CD4-positive, CD25-positive, alpha-beta regulatory T cell (primary cell): ENCODE measurements at regions not wholly inside any gene's neighbourhood (a gene's known extent, or its start where the extent isn't known, plus 50 kb on each side); places are given as distances from the start of the nearest gene placed in this dataset.

Experiments
- ATAC-seq, 2 donors: fragments of 150-1000 bp; cut with Tn5 transposase; one replicate each; pipeline ENCODE4 v1.10.0; 2021; ENCODE audit warnings: low read depth in 2 of 2, moderate number of reproducible peaks in 2 of 2, moderate library complexity in 1 of 2
- DNase-seq, 3 donors: peaks; one replicate each; pipeline versions ENCODE4 v3.0.0 to v3.0.0-alpha.2; 2012 to 2022; ENCODE audit warnings: mixed read lengths in 1 of 3
- H3K27ac ChIP-seq: one replicate; pipeline ENCODE4 v1.7.0; 2013; ENCODE audit warnings: mild to moderate bottlenecking, low read length; ENCODE audit not compliant: insufficient read depth, poor library complexity, severe bottlenecking
- H3K27me3 ChIP-seq: one replicate; pipeline ENCODE4 v1.7.0; 2013; ENCODE audit warnings: low read length; ENCODE audit not compliant: control insufficient read depth, insufficient read depth
- H3K36me3 ChIP-seq: one replicate; pipeline ENCODE4 v1.7.0; 2013; ENCODE audit warnings: mild to moderate bottlenecking, low read length, moderate library complexity; ENCODE audit not compliant: control insufficient read depth, insufficient read depth
- H3K4me1 ChIP-seq: 2 replicates; pipeline ENCODE4 v1.7.0; 2013; ENCODE audit warnings: mild to moderate bottlenecking, low read length; ENCODE audit not compliant: insufficient read depth, control insufficient read depth, poor library complexity, severe bottlenecking
- H3K4me3 ChIP-seq: one replicate; pipeline ENCODE4 v1.7.0; 2013; ENCODE audit warnings: low read depth, mild to moderate bottlenecking, low read length, moderate library complexity
- H3K9me3 ChIP-seq, 2 experiments: 1 replicate in 1 of 2; 2 replicates in 1 of 2; pipeline ENCODE4 v1.7.0; 2013; ENCODE audit warnings: low read length in 2 of 2, mild to moderate bottlenecking in 1 of 2, moderate library complexity in 1 of 2; ENCODE audit not compliant: control insufficient read depth in 2 of 2
- H3K27ac Mint-ChIP-seq, 3 donors: one replicate each; pipeline ENCODE4 v1.8.0; 2020 to 2022; ENCODE audit warnings: mild to moderate bottlenecking in 3 of 3, mixed read lengths in 3 of 3, moderate library complexity in 2 of 3
- H3K27me3 Mint-ChIP-seq: one replicate; pipeline ENCODE4 v1.8.0; 2022; ENCODE audit warnings: mild to moderate bottlenecking, mixed read lengths
- H3K36me3 Mint-ChIP-seq: one replicate; pipeline ENCODE4 v1.8.0; 2020; ENCODE audit warnings: mixed read lengths
- H3K4me1 Mint-ChIP-seq, 4 donors: one replicate each; pipeline ENCODE4 v1.8.0; 2020 to 2022; ENCODE audit warnings: mixed read lengths in 4 of 4, mild to moderate bottlenecking in 1 of 4
- H3K4me3 Mint-ChIP-seq, 4 donors: one replicate each; pipeline ENCODE4 v1.8.0; 2020 to 2022; ENCODE audit warnings: mild to moderate bottlenecking in 4 of 4, mixed read lengths in 4 of 4, moderate library complexity in 3 of 4
- H3K9me3 Mint-ChIP-seq, 7 donors: one replicate each; pipeline ENCODE4 v1.8.0; 2020 to 2022; ENCODE audit warnings: mixed read lengths in 7 of 7, mild to moderate bottlenecking in 3 of 7, moderate library complexity in 2 of 7

- H3K27ac Mint-ChIP-seq = no peak overlapping the region
Measured at GRCh38 chr18:71336576-71337210, 1047.8 kb downstream of the SOCS6 start.

DNA sequence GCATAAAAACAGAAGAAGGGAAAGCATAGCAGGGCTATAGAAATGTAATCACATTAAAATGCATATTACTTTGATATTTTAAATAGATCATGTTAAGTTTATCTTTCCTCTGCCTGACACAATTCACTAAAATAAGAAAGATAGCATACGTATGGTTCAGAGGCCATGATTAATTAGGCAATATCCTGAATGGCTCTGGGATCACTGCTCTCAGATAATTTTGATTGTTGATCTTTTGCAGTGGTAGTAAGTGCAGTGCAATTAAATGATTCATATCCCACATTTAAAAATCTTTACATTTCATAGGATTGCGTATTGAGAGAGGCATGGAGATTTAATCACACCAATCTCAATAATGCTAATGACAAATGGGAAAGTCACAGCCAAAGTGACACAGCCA is 1040.7 kb downstream of the SOCS6 start:
- Mint-ChIP-seq H3K36me3 (no peaks in the 10 kb centered on the region), H3K27ac (no peak overlapping the region), H3K4me1 (no peaks in the 10 kb centered on the region), H3K27me3 (no peaks in the 10 kb centered on the region), H3K9me3 (peaks cover 0 to 1% (median 0%) of the 10 kb centered on the region in 7 donors), H3K4me3 (no peak overlapping the region)
- H3K27me3 ChIP-seq = no peaks in the 10 kb centered on the region
- H3K4me1 ChIP-seq = no peaks in the 10 kb centered on the region
- no peak overlapping the region for H3K4me3 ChIP-seq
- DNase-seq = no peak
- H3K9me3 ChIP-seq = no peaks in the 10 kb centered on the region
- no peak for ATAC-seq
- no peak overlapping the region for H3K27ac ChIP-seq
- no peaks in the 10 kb centered on the region for H3K36me3 ChIP-seq

More at GRCh38 chr18:71336576-71337210, 1047.8 kb downstream of the SOCS6 start:
- H3K27me3 ChIP-seq = no peaks in the 10 kb centered on the region
- no peaks in the 10 kb centered on the region for H3K9me3 ChIP-seq
- no peak overlapping the region for H3K27ac ChIP-seq
- no peaks in the 10 kb centered on the region for H3K36me3 ChIP-seq
- DNase-seq (no peak), ATAC-seq (no peak)
- H3K4me1 ChIP-seq = no peaks in the 10 kb centered on the region
- Mint-ChIP-seq H3K9me3 (peaks cover 0 to 5% (median 0%) of the 10 kb centered on the region in 7 donors), H3K4me3 (no peak overlapping the region), H3K27me3 (no peaks in the 10 kb centered on the region), H3K4me1 (peaks cover 0 to 2% (median 0%) of the 10 kb centered on the region in 4 donors), H3K36me3 (no peaks in the 10 kb centered on the region)
- H3K4me3 ChIP-seq = no peak overlapping the region

GRCh38 chr18:71329114-71329513 is 1040.3 kb downstream of the SOCS6 start:
- Histone ChIP-seq H3K27me3 (no peaks in the 10 kb centered on the region), H3K27ac (no peak overlapping the region), H3K36me3 (no peaks in the 10 kb centered on the region), H3K4me1 (no peaks in the 10 kb centered on the region), H3K4me3 (no peak overlapping the region), H3K9me3 (no peaks in the 10 kb centered on the region)
- H3K27me3 Mint-ChIP-seq = no peaks in the 10 kb centered on the region
- no peaks in the 10 kb centered on the region for H3K36me3 Mint-ChIP-seq
- DNase-seq = no peak
- H3K27ac Mint-ChIP-seq = no peak overlapping the region
- peaks cover 0 to 1% (median 0%) of the 10 kb centered on the region in 7 donors for H3K9me3 Mint-ChIP-seq
- H3K4me1 Mint-ChIP-seq = no peaks in the 10 kb centered on the region
- ATAC-seq = no peak
- no peak overlapping the region for H3K4me3 Mint-ChIP-seq

GRCh38 chr18:71327850-71328249 is 1039.0 kb downstream of the SOCS6 start:
- H3K36me3 Mint-ChIP-seq = no peaks in the 10 kb centered on the region

DNA sequence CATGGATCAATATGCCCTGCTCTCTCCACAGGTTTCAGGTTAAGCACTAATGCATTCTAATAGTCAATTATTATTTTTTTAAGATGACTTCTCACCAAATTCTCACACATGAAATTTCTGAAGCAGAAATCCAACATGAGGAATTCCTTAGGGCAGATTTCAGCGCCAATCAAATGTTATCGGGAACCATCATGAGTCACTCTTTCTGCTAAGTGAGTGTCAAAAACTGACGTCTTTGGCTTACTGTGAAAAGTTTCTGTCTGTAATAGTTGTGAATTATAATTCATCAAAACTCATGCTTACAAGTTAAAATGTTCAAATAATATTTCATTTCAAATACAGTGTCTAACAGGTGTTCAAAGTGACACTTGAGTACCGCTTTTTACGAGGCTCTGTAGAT is 1038.6 kb downstream of the SOCS6 start:
- H3K27ac Mint-ChIP-seq = no peak overlapping the region
- DNase-seq = no peak
- no peaks in the 10 kb centered on the region for H3K4me1 ChIP-seq

More at GRCh38 chr18:71327850-71328249, 1039.0 kb downstream of the SOCS6 start:
- H3K4me3 ChIP-seq = no peak overlapping the region
- Mint-ChIP-seq H3K27me3 (no peaks in the 10 kb centered on the region), H3K4me3 (no peak overlapping the region), H3K4me1 (no peaks in the 10 kb centered on the region), H3K27ac (no peak overlapping the region), H3K9me3 (peaks cover 0 to 1% (median 0%) of the 10 kb centered on the region in 7 donors)
- no peak overlapping the region for H3K27ac ChIP-seq
- no peak for ATAC-seq
- H3K9me3 ChIP-seq = no peaks in the 10 kb centered on the region
- DNase-seq = no peak
- H3K36me3 ChIP-seq = no peaks in the 10 kb centered on the region
- H3K4me1 ChIP-seq = no peaks in the 10 kb centered on the region
- no peaks in the 10 kb centered on the region for H3K27me3 ChIP-seq

GRCh38 chr18:71326826-71327225 is 1038.0 kb downstream of the SOCS6 start:
- DNase-seq (no peak), ATAC-seq (no peak)
- H3K4me1 Mint-ChIP-seq = no peaks in the 10 kb centered on the region
- no peaks in the 10 kb centered on the region for H3K27me3 Mint-ChIP-seq
- H3K4me3 Mint-ChIP-seq = no peak overlapping the region
- H3K36me3 Mint-ChIP-seq = no peaks in the 10 kb centered on the region
- Histone ChIP-seq H3K27me3 (no peaks in the 10 kb centered on the region), H3K4me1 (no peaks in the 10 kb centered on the region), H3K4me3 (no peak overlapping the region), H3K9me3 (no peaks in the 10 kb centered on the region), H3K36me3 (no peaks in the 10 kb centered on the region), H3K27ac (no peak overlapping the region)
- H3K27ac Mint-ChIP-seq = no peak overlapping the region
- H3K9me3 Mint-ChIP-seq = peaks cover 0 to 1% (median 0%) of the 10 kb centered on the region in 7 donors

More for the DNA sequence above, 1038.6 kb downstream of the SOCS6 start:
- no peaks in the 10 kb centered on the region for H3K4me1 Mint-ChIP-seq
- Histone ChIP-seq H3K27ac (no peak overlapping the region), H3K4me3 (no peak overlapping the region), H3K36me3 (no peaks in the 10 kb centered on the region), H3K9me3 (no peaks in the 10 kb centered on the region), H3K27me3 (no peaks in the 10 kb centered on the region)
- no peaks in the 10 kb centered on the region for H3K27me3 Mint-ChIP-seq
- no peak for ATAC-seq
- no peaks in the 10 kb centered on the region for H3K36me3 Mint-ChIP-seq
- peaks cover 0 to 1% (median 0%) of the 10 kb centered on the region in 7 donors for H3K9me3 Mint-ChIP-seq
- H3K4me3 Mint-ChIP-seq = no peak overlapping the region

DNA sequence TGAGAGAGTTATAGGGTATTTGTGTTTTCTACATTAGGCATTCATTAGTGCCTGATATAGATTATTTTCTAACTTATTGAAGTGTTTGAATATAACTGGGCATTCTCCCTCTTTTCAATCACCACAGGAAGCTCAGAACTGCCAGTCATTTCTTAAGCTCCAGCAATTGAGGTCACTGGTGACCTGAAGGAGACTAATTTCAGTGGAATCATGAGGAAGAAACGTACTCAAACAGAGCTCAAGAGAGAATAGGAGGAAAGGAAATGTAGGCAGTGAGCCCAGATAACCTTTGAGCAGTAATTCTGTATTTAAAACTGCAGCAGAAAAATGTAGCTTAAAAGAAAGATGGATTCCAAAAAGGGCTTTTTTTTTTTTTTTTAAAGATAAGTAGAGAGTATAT is 1035.5 kb downstream of the SOCS6 start:
- H3K36me3 ChIP-seq = no peaks in the 10 kb centered on the region
- no peaks in the 10 kb centered on the region for H3K4me1 Mint-ChIP-seq
- ATAC-seq (no peak), DNase-seq (no peak)
- no peak overlapping the region for H3K27ac Mint-ChIP-seq
- H3K4me1 ChIP-seq = no peaks in the 10 kb centered on the region
- H3K27me3 ChIP-seq = no peaks in the 10 kb centered on the region
- H3K27me3 Mint-ChIP-seq = no peaks in the 10 kb centered on the region
- H3K27ac ChIP-seq = no peak overlapping the region
- peaks cover 0 to 2% (median 0%) of the 10 kb centered on the region in 7 donors for H3K9me3 Mint-ChIP-seq
- no peaks in the 10 kb centered on the region for H3K9me3 ChIP-seq
- no peak overlapping the region for H3K4me3 Mint-ChIP-seq
- no peak overlapping the region for H3K4me3 ChIP-seq
- no peaks in the 10 kb centered on the region for H3K36me3 Mint-ChIP-seq

- Mint-ChIP-seq H3K4me3 (no peak overlapping the region), H3K9me3 (peaks cover 0 to 2% (median 0%) of the 10 kb centered on the region in 7 donors), H3K27ac (no peak overlapping the region), H3K4me1 (no peaks in the 10 kb centered on the region), H3K27me3 (no peaks in the 10 kb centered on the region), H3K36me3 (no peaks in the 10 kb centered on the region)
- no peak for DNase-seq
- no peak for ATAC-seq
- no peaks in the 10 kb centered on the region for H3K4me1 ChIP-seq
- no peak overlapping the region for H3K27ac ChIP-seq
- H3K36me3 ChIP-seq = no peaks in the 10 kb centered on the region
- H3K9me3 ChIP-seq = no peaks in the 10 kb centered on the region
- H3K4me3 ChIP-seq = no peak overlapping the region
- no peaks in the 10 kb centered on the region for H3K27me3 ChIP-seq
Measured at GRCh38 chr18:71322201-71322600, 1033.4 kb downstream of the SOCS6 start.
